Osteocyte (in vitro differentiated cells): ENCODE measurements at regions not wholly inside any gene's neighbourhood (a gene's known extent, or its start where the extent isn't known, plus 50 kb on each side); places are given as distances from the start of the nearest gene placed in this dataset.
A peak's percentile ranks its signal among the peaks of the same experiment; 100 is the strongest.

Experiments used
- DNase-seq: peaks from one replicate; pipeline ENCODE4 v3.0.0; 2021; ENCODE audit warnings: mixed read lengths; ENCODE audit not compliant: unreplicated experiment; ENCODE audit errors: extremely low spot score
- H3K27ac Mint-ChIP-seq: one replicate; pipeline ENCODE4 v1.8.0; 2021; ENCODE audit warnings: mild to moderate bottlenecking, mixed read lengths; ENCODE audit not compliant: unreplicated experiment
- H3K27me3 Mint-ChIP-seq: one replicate; pipeline ENCODE4 v1.8.0; 2021; ENCODE audit warnings: mixed read lengths; ENCODE audit not compliant: unreplicated experiment
- H3K36me3 Mint-ChIP-seq: one replicate; pipeline ENCODE4 v1.8.0; 2021; ENCODE audit warnings: mixed read lengths; ENCODE audit not compliant: unreplicated experiment
- H3K4me1 Mint-ChIP-seq: one replicate; pipeline ENCODE4 v1.8.0; 2021; ENCODE audit warnings: mixed read lengths; ENCODE audit not compliant: unreplicated experiment
- H3K4me3 Mint-ChIP-seq: one replicate; pipeline ENCODE4 v1.8.0; 2021; ENCODE audit warnings: mild to moderate bottlenecking, moderate library complexity, mixed read lengths; ENCODE audit not compliant: unreplicated experiment
- H3K9me3 Mint-ChIP-seq: one replicate; pipeline ENCODE4 v1.8.0; 2021; ENCODE audit warnings: mixed read lengths; ENCODE audit not compliant: unreplicated experiment
- CTCF ChIP-seq: fragments of 200-600 bp; sonication (generic); IDR thresholded peaks from 2 replicates; pipeline ENCODE4 v1.5.0; 2021; ENCODE audit warnings: antibody characterized with exemption, mild to moderate bottlenecking, moderate library complexity

GRCh38 chr1:55278378-55278777, 63.2 kb upstream of the USP24 start:
- Mint-ChIP-seq H3K27ac (no peak overlapping the region), H3K4me3 (no peak overlapping the region), H3K9me3 (no peaks in the 10 kb centered on the region), H3K27me3 (peaks cover 2% of the 10 kb centered on the region), H3K36me3 (no peaks in the 10 kb centered on the region), H3K4me1 (peaks cover 27% of the 10 kb centered on the region)
- no peak for TF ChIP-seq CTCF
- DNase-seq, result no peak

- Mint-ChIP-seq H3K36me3 (no peaks in the 10 kb centered on the region), H3K4me1 (peaks cover 27% of the 10 kb centered on the region), H3K27ac (peak overlapping the region; percentile 36), H3K4me3 (no peak overlapping the region), H3K9me3 (no peaks in the 10 kb centered on the region), H3K27me3 (peaks cover under 1% of the 10 kb centered on the region)
- TF ChIP-seq CTCF, result peak; percentile 84
- no peak for DNase-seq
Measured at GRCh38 chr1:55277377-55278130, 62.4 kb upstream of the USP24 start.

- TF ChIP-seq CTCF, result no peak
- H3K36me3 Mint-ChIP-seq, result no peaks in the 10 kb centered on the region
- peak overlapping the region; percentile 74 for H3K27ac Mint-ChIP-seq
- peaks cover 27% of the 10 kb centered on the region for H3K4me1 Mint-ChIP-seq
- H3K4me3 Mint-ChIP-seq, result no peak overlapping the region
- no peaks in the 10 kb centered on the region for H3K9me3 Mint-ChIP-seq
- no peak for DNase-seq
- H3K27me3 Mint-ChIP-seq, result no peaks in the 10 kb centered on the region
Measured at GRCh38 chr1:55276671-55277376, 61.7 kb upstream of the USP24 start.

GRCh38 chr1:55275941-55276341, 60.8 kb upstream of the USP24 start:
- DNase-seq, result no peak
- Mint-ChIP-seq H3K9me3 (no peaks in the 10 kb centered on the region), H3K27me3 (no peaks in the 10 kb centered on the region), H3K4me3 (no peak overlapping the region), H3K4me1 (peaks cover 27% of the 10 kb centered on the region), H3K36me3 (no peaks in the 10 kb centered on the region), H3K27ac (peak overlapping the region; percentile 74)
- TF ChIP-seq CTCF, result no peak

GRCh38 chr1:55275151-55275748, 60.1 kb upstream of the USP24 start:
- no peak for DNase-seq
- TF ChIP-seq CTCF, result no peak
- Mint-ChIP-seq H3K36me3 (no peaks in the 10 kb centered on the region), H3K9me3 (no peaks in the 10 kb centered on the region), H3K27ac (peak overlapping the region; percentile 74), H3K4me1 (peaks cover 27% of the 10 kb centered on the region), H3K27me3 (no peaks in the 10 kb centered on the region), H3K4me3 (no peak overlapping the region)
